HCT116 (cell line): ENCODE measurements at regions not wholly inside any gene's neighbourhood (a gene's known extent, or its start where the extent isn't known, plus 50 kb on each side); places are given as distances from the start of the nearest gene placed in this dataset.

Experiments
- ATAC-seq: fragments of 200-7000 bp; cut with Tn5 transposase; 2 replicates; pipeline ENCODE4 v1.9.1; 2020; ENCODE audit warnings: mild to moderate bottlenecking, moderate library complexity
- BruUV-seq: library from RNA; stranded (reverse); fragments of 400-500 nt; replicated peaks from 2 replicates; lab custom pipeline; 2021; lab: Mats Ljungman, UMichigan
- CTCF ChIA-PET: fragments of 300-600 bp; sonication (Branson Sonifier 250); formaldehyde crosslinking; loops from one replicate; lab custom pipeline; 2021; ENCODE audit warnings: antibody characterized with exemption; lab: Charles Lee
- POLR2A ChIA-PET: fragments of 300-600, 350-600 bp; sonication (Branson Sonifier 250); formaldehyde crosslinking; loops from one replicate; lab custom pipeline; 2021; ENCODE audit warnings: antibody characterized with exemption; lab: Charles Lee
- RAD21 ChIA-PET, 2 experiments: fragments of 300-600 bp; sonication (Branson Sonifier 250); formaldehyde crosslinking; loops; one replicate each; lab custom pipeline; 2023; ENCODE audit warnings: low total read pairs in 2 of 2; ENCODE audit not compliant: uncharacterized antibody in 2 of 2, unreplicated experiment in 2 of 2, low non-redundant PET in 1 of 2; lab: Charles Lee
- DNase-seq: peaks from one replicate; pipeline ENCODE4 v3.0.0-alpha.2; 2010; ENCODE audit warnings: low read depth, low spot score
- H2AFZ ChIP-seq: fragments of 200-600 bp; shearing (Covaris generic), sonication (generic); 2 replicates; pipeline ENCODE4 v1.6.1; 2017; ENCODE audit warnings: low read depth, mixed run types, mixed read lengths, antibody characterized with exemption, low read length; ENCODE audit not compliant: poor library complexity, severe bottlenecking
- H3K27ac ChIP-seq: 2 replicates; pipeline ENCODE4 v1.5.1; 2012; ENCODE audit warnings: low read depth, low read length
- H3K27me3 ChIP-seq: fragments of 200-600 bp; sonication (generic); 2 replicates; pipeline ENCODE4 v1.6.1; 2016; ENCODE audit warnings: mixed run types, low read length, mixed read lengths; ENCODE audit not compliant: insufficient read depth
- H3K36me3 ChIP-seq, 2 experiments: fragments of 200-500 bp in 1 of 2; fragments of 200-600 bp in 1 of 2; sonication (Bioruptor generic) in 1 of 2; sonication (generic) in 1 of 2; 2 replicates each; pipeline versions ENCODE4 v1.5.1 to v1.6.1; 2014 to 2016; ENCODE audit warnings: low read length in 2 of 2, inconsistent platforms in 1 of 2, mixed read lengths in 1 of 2, mixed run types in 1 of 2; ENCODE audit not compliant: insufficient read depth in 2 of 2, control insufficient read depth in 1 of 2
- H3K4me1 ChIP-seq, 2 experiments: fragments of 200-600 bp in 1 of 2; sonication (generic) in 1 of 2; 2 replicates each; pipeline versions ENCODE4 v1.5.1 to v1.6.1; 2012 to 2017; ENCODE audit warnings: low read length in 2 of 2, inconsistent platforms in 1 of 2, mild to moderate bottlenecking in 1 of 2, mixed read lengths in 1 of 2, mixed run types in 1 of 2, moderate library complexity in 1 of 2; ENCODE audit not compliant: insufficient read depth in 2 of 2, control insufficient read depth in 1 of 2
- H3K4me2 ChIP-seq: fragments of 200-600 bp; sonication (generic); 2 replicates; pipeline ENCODE4 v1.6.1; 2017; ENCODE audit warnings: mixed run types, low read length, mixed read lengths
- H3K4me3 ChIP-seq, 2 experiments: fragments of 200-600 bp in 1 of 2; sonication (generic) in 1 of 2; replicated peaks in 1 of 2; 2 replicates each; pipeline ENCODE4 v1.5.1; 2011 to 2016; ENCODE audit warnings: low read length in 2 of 2, control low read depth in 1 of 2, low read depth in 1 of 2, mild to moderate bottlenecking in 1 of 2, mixed read lengths in 1 of 2, mixed run types in 1 of 2
- H3K79me2 ChIP-seq: fragments of 200-600 bp; sonication (generic); 2 replicates; pipeline ENCODE4 v1.6.1; 2017; ENCODE audit warnings: mild to moderate bottlenecking, mixed run types, low read length, moderate library complexity, mixed read lengths; ENCODE audit not compliant: insufficient read depth
- H3K9ac ChIP-seq: fragments of 200-600 bp; sonication (generic); 2 replicates; pipeline ENCODE4 v1.6.1; 2016; ENCODE audit warnings: low read length, mixed read lengths
- H3K9me2 ChIP-seq: fragments of 200-600 bp; sonication (generic), shearing (Covaris generic); 2 replicates; pipeline ENCODE4 v1.6.1; 2017; ENCODE audit warnings: mixed run types, mild to moderate bottlenecking, moderate library complexity; ENCODE audit not compliant: insufficient read depth
- H3K9me3 ChIP-seq, 2 experiments: fragments of 200-500 bp in 1 of 2; fragments of 200-600 bp in 1 of 2; sonication (Bioruptor generic) in 1 of 2; sonication (generic) in 1 of 2; 2 replicates each; pipeline ENCODE4 v1.6.1; 2014 to 2017; ENCODE audit warnings: low read length in 2 of 2, mixed read lengths in 2 of 2, inconsistent platforms in 1 of 2, low read depth in 1 of 2, mild to moderate bottlenecking in 1 of 2, mixed run types in 1 of 2, moderate library complexity in 1 of 2; ENCODE audit not compliant: control insufficient read depth in 1 of 2, insufficient read depth in 1 of 2
- H4K20me1 ChIP-seq: fragments of 200-600 bp; sonication (generic), shearing (Covaris generic); 2 replicates; pipeline ENCODE4 v1.6.1; 2017; ENCODE audit warnings: mixed run types, mild to moderate bottlenecking, moderate library complexity; ENCODE audit not compliant: insufficient read depth
- CBX3 ChIP-seq: IDR thresholded peaks from 2 replicates; pipeline ENCODE4 v1.6.1; 2012; ENCODE audit warnings: low read depth
- CEBPB ChIP-seq: IDR thresholded peaks from 2 replicates; pipeline ENCODE4 v1.6.1; 2012; ENCODE audit warnings: low read depth
- EZH2 ChIP-seq: fragments of 200-600 bp; sonication (generic); IDR thresholded peaks from 2 replicates; pipeline ENCODE4 v1.6.1; 2017; ENCODE audit warnings: antibody characterized with exemption, mixed run types
- FOSL1 ChIP-seq: IDR thresholded peaks from 2 replicates; pipeline ENCODE4 v1.6.1; 2012; ENCODE audit warnings: low read depth
- POLR2A ChIP-seq: IDR thresholded peaks from 2 replicates; pipeline ENCODE4 v1.7.0; 2011; ENCODE audit warnings: borderline replicate concordance; ENCODE audit not compliant: insufficient read depth, insufficient read length; ENCODE audit errors: extremely low read depth
- RAD21 ChIP-seq: IDR thresholded peaks from 2 replicates; pipeline ENCODE4 v1.6.1; 2012; ENCODE audit warnings: low read depth, mild to moderate bottlenecking
- SRF ChIP-seq: IDR thresholded peaks from 2 replicates; pipeline ENCODE4 v1.6.1; 2012; ENCODE audit warnings: low read depth
- YY1 ChIP-seq: IDR thresholded peaks from 2 replicates; pipeline ENCODE4 v1.6.1; 2011; ENCODE audit warnings: low read length, low read depth, moderate library complexity, mild to moderate bottlenecking; ENCODE audit not compliant: insufficient replicate concordance; ENCODE audit errors: extremely low read depth
- ZFX ChIP-seq: fragments of 450-650 bp; IDR thresholded peaks from 2 replicates; pipeline ENCODE4 v1.6.1; 2017
- intact Hi-C: fragments of 100-400 bp; cut with micrococcal nuclease; formaldehyde crosslinking; loops from 2 replicates; pipeline ENCODE4 v1.10.0; 2022
- TF ChIP-seq, protein P1 (sequence below): IDR thresholded peaks from 2 replicates; pipeline ENCODE4 v1.6.1; 2012
- TF ChIP-seq, protein P2 (sequence below), 3 experiments: fragments of 200-600 bp in 1 of 3; sonication (generic) in 1 of 3; IDR thresholded peaks in 2 of 3; conservative IDR thresholded peaks in 1 of 3; 2 replicates each; pipeline ENCODE4 v1.5.1; 2012 to 2017; ENCODE audit warnings: low read depth in 2 of 3, low read length in 2 of 3, antibody characterized with exemption in 1 of 3, borderline replicate concordance in 1 of 3, control low read depth in 1 of 3, mild to moderate bottlenecking in 1 of 3, mixed read lengths in 1 of 3, mixed run types in 1 of 3, moderate library complexity in 1 of 3; ENCODE audit not compliant: insufficient read depth in 1 of 3

DNA sequence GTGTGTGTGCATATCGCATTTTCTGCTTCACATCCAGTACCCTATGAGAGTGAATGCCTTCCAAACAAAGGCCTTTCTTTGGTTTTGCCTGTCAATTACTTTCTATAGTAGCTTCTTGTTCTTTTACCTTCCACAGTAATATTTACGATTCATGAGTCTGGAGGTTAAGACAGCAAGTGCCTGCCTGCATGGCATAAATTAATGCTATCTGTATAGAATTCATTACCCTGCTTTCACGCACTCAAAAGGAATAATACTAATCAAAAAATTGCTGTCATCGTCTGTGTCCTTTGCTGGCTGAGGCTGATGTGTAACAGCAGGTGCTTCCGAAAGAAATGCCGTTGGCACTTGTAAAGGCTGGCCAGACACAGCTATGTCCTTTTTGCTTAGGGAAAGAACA is 1304.4 kb upstream of the CDH6 start:
- Histone ChIP-seq H3K36me3 (no peaks in the 10 kb centered on the region), H3K9me3 (peaks cover 14 to 15% of the 10 kb centered on the region in 2 experiments; a peak in 2 of 4 replicates), H4K20me1 (no peaks in the 10 kb centered on the region), H3K4me1 (no peaks in the 10 kb centered on the region), H3K79me2 (no peaks in the 10 kb centered on the region), H3K27ac (no peak overlapping the region), H3K27me3 (no peaks in the 10 kb centered on the region), H3K9me2 (no peaks in the 10 kb centered on the region), H3K9ac (no peak overlapping the region), H3K4me3 (no peak overlapping the region), H2AFZ (no peak overlapping the region), H3K4me2 (no peak overlapping the region)
- intact Hi-C loops: no loop called here
- no TSS peak for BruUV-seq
- no peak for DNase-seq
- no peak for ATAC-seq
- ChIA-PET POLR2A (no interaction called here), RAD21 (no interaction called here), CTCF (no interaction called here)
- no peak for TF ChIP-seq EZH2
- TF ChIP-seq CEBPB: no peak
- no peak for TF ChIP-seq POLR2A
- no peak for TF ChIP-seq FOSL1
- TF ChIP-seq, protein P1, sequence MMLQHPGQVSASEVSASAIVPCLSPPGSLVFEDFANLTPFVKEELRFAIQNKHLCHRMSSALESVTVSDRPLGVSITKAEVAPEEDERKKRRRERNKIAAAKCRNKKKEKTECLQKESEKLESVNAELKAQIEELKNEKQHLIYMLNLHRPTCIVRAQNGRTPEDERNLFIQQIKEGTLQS: no peak
- no peak for TF ChIP-seq RAD21
- TF ChIP-seq, protein P2, sequence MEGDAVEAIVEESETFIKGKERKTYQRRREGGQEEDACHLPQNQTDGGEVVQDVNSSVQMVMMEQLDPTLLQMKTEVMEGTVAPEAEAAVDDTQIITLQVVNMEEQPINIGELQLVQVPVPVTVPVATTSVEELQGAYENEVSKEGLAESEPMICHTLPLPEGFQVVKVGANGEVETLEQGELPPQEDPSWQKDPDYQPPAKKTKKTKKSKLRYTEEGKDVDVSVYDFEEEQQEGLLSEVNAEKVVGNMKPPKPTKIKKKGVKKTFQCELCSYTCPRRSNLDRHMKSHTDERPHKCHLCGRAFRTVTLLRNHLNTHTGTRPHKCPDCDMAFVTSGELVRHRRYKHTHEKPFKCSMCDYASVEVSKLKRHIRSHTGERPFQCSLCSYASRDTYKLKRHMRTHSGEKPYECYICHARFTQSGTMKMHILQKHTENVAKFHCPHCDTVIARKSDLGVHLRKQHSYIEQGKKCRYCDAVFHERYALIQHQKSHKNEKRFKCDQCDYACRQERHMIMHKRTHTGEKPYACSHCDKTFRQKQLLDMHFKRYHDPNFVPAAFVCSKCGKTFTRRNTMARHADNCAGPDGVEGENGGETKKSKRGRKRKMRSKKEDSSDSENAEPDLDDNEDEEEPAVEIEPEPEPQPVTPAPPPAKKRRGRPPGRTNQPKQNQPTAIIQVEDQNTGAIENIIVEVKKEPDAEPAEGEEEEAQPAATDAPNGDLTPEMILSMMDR (IDR thresholded peaks at IDR 0.05 in 2 of 3, conservative IDR thresholded peaks at IDR 0.05 in 1 of 3; ENCODE audit: borderline replicate concordance in 1 of 3, insufficient read depth in 1 of 3, low read depth in 2 of 3, low read length in 2 of 3): no peak
- TF ChIP-seq CBX3: no peak
- no peak for TF ChIP-seq SRF

DNA sequence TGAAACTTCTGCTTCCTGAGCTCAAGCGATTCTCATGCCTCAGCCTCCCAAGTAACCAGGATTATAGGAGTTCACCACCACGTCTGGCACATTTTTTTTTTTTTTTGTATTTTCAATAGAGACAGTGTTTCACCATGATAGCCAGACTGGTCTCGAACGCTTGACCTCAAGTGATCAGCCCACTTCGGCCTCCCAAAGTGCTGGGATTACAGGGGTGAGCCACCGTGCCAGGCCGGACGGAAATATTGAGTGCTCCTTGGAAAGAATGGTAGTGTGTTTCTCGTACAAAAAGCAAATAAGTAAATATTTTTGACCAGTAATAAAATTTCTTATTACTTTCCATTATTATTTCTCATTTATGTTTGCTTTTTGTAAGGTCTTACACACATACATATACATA is 1307.9 kb upstream of the CDH6 start:
- no peaks in the 10 kb centered on the region for H3K27me3 ChIP-seq
- RAD21 ChIA-PET: no interaction called here
- no peak for TF ChIP-seq ZFX
- no peak for TF ChIP-seq YY1
- TF ChIP-seq, all 23 proteins: peak for 0
- no peaks in the 10 kb centered on the region for H3K79me2 ChIP-seq
- DNase-seq: no peak
- intact Hi-C loops: no loop called here
- ATAC-seq: no peak
- no peaks in the 10 kb centered on the region for H3K36me3 ChIP-seq
- no peak overlapping the region for H2AFZ ChIP-seq
- H3K4me2 ChIP-seq: no peak overlapping the region
- no peak overlapping the region for H3K4me3 ChIP-seq
- H3K9me3 ChIP-seq: peaks cover 3 to 19% of the 10 kb centered on the region in 2 experiments; a peak in 1 of 4 replicates
- no peak overlapping the region for H3K9ac ChIP-seq
- H3K27ac ChIP-seq: no peak overlapping the region
- H3K9me2 ChIP-seq: no peaks in the 10 kb centered on the region
- H4K20me1 ChIP-seq: no peaks in the 10 kb centered on the region
- POLR2A ChIA-PET: no interaction called here
- CTCF ChIA-PET: no interaction called here
- no TSS peak for BruUV-seq
- H3K4me1 ChIP-seq: no peaks in the 10 kb centered on the region
